HG03066 (cell line): ENCODE measurements at regions not wholly inside any gene's neighbourhood (a gene's known extent, or its start where the extent isn't known, plus 50 kb on each side); places are given as distances from the start of the nearest gene placed in this dataset.
"Not testable (repeated sequence)": the region's sequence is repeated elsewhere in the genome, so short reads cannot be mapped to it uniquely, and the experiment has no call there.

Experiments used
- ATAC-seq: cut with Tn5 transposase; IDR thresholded peaks from one replicate; pipeline ENCODE4 v1.9.1; 2021; ENCODE audit warnings: low read depth; ENCODE audit not compliant: unreplicated experiment

DNA sequence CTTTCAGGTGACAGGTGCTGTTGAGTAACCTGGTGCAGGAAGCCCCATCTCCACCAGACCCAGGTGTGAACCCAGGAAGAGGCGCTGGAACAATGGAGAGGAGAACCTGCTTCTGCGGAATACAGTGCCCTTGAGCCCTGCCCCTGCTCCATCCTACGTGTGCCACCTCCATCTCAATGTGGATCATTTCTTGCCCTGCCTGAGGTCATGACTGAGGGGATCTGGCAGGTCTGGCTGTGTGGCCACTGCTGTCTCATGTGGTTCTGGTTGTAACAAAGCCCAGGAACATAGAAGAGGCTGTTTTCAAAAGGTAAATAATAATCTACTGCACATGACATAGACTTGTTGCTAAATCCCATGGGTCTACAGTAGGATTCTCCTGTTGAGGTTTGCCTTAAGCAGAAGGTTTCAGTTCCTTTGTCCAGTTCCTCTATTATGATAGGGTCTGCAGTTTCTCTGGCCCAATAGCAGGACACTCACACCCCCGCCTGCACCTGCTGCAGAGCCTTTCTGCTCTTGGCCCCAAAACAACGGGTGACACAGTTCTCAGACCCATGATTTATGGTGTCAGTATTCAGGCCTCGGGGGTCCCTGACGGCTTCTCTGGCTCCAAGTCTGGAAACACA is 113.5 kb upstream of the IGLL5 start:
- no peak for ATAC-seq

DNA sequence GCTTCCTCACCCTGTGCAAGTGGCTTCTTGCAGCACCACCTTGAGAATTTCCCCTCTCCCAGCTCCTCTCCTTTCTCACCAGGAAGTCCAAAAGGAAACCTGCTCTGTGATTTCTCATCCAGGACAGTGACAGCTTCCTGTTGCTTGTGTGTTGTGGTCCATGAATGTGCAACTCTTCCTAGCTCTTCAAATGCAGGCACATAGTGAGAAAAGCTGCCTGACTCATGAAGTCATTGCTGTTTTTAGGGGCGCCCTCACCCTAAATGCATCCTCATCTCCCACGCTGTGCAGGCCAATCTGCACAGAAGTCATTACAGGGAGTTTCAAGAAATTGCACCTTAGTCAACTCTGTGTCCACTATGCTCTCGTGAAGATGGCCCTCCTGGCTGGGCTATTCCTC is 112.9 kb upstream of the IGLL5 start:
- ATAC-seq, result not testable (repeated sequence)

DNA sequence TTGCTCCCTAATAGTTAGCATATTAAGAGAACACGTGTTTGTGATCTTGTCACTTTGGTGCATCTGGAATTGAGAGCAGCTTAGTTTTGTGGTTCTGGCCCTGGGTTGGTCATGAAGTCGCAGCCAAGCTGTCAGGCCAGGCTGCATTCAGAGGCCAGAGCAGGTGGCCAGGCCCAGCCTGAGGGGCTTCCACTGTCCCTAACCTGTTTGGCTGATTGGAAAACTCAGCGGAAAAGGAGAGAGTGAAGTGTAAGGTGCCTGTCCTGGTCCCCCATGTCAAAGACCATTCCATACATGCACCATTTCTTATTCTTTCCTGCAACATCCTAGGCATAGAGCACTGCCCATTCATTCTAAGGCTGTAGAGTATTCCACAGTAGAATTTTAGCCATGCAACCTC is 111.5 kb upstream of the IGLL5 start:
- no peak for ATAC-seq

DNA sequence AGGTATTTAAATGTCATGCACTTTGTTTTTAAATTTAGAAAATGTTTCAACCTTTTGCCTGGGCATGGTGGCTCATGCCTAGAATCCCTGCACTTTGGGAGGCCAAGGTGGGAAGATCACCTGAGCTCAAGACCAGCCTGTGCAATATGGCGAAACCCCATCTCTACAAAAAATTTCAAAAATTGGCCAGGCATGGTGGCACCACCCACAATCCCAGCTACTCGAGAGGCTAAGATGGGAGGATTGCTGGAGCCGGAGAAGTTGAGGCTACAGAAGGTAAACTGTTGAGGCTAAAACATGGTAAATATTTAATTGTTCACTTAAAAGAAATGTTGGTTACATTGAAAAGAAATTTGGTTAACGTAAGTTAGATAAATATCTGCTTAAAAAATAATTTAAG is 108.4 kb upstream of the IGLL5 start:
- no peak for ATAC-seq

DNA sequence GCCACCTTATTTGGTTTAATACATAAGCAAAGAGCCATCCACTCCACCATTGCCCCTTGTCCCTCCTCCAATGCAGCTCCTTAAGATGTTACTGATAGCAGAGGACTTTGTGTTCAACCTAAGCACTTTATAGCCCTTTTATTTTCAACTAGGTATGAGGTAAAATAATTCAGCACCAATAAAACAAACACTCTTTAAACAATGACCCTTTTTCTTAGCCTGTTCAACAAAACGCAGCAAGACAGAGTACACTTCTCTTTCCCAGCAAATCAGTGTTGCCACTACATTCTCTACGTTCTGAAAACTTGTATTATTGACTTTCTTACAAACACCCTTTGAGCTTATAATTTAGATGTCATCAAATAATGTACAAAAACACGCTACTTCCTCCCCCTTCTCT is 104.0 kb upstream of the IGLL5 start:
- ATAC-seq, result no peak

DNA sequence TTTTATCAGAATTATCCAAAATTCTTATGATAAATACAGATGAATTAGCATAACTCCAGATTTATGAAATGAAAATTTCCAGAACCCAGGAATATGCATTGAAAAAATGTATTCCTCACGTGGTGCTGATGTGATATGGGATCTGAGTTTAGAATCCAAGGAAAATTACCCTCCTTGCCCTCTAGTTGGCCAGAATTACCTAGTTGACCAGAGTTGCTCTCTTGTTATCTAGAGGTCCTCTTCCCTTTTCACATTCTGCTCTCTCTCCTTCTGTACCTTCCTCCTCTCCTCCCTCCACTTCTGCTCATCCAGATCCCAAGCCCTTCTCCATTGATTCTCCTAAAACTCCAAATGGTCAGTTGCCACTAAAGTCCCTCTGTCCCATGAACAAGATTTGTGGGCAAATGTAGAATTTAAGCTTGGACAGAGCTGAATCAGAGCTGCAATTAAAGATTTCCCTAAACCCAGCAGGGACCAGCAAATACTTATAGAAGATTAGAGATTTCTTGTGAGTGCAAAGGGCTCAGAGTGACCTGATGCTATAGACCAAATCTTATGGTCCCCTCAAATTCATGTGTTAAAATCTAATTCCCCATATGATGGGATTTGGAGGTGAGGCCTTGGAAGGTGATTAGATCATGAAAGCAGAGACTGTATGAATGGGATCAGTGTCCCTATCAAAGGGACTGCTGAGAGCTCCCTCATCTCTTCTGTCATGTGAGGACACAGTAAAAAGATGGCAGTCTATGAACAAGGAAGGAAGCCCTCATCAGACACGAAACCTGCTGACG is 103.2 kb upstream of the IGLL5 start:
- ATAC-seq, result no peak

DNA sequence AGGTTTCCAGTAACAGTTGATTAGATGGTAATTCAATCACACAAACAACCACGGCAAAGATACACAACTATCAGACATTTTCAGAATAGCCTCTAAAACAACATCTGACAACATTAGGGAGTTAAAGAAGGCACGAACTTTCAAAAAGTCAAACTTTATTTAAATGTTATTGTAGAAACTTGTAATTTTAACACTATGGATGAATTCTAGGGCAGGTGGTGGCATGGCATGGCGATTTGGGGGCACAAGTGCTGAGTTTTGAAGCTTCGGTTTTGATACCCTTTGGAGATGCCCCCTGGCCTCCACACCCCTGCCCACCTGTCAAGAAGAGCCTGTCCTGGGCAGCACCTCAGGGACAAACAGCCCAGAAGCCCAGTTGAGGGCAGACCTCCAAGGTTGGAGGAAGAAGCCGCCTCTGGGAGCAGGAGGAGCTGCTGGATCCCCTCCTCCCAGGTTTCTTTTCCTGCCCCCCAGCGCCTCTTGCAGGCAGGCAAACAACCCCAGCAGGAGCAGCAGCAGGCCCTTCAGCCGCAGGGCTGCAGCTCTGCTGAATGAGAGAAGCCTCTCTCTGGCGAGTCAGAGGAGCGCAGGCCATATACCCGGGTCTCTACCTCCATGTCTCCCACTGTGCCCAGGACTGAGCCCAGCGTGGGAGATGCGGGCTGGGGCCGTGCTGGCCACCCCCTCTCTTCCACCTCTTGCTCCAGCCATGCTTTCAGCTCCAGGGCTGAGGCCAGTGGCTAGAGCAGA is 102.1 kb upstream of the IGLL5 start:
- ATAC-seq, result no peak

DNA sequence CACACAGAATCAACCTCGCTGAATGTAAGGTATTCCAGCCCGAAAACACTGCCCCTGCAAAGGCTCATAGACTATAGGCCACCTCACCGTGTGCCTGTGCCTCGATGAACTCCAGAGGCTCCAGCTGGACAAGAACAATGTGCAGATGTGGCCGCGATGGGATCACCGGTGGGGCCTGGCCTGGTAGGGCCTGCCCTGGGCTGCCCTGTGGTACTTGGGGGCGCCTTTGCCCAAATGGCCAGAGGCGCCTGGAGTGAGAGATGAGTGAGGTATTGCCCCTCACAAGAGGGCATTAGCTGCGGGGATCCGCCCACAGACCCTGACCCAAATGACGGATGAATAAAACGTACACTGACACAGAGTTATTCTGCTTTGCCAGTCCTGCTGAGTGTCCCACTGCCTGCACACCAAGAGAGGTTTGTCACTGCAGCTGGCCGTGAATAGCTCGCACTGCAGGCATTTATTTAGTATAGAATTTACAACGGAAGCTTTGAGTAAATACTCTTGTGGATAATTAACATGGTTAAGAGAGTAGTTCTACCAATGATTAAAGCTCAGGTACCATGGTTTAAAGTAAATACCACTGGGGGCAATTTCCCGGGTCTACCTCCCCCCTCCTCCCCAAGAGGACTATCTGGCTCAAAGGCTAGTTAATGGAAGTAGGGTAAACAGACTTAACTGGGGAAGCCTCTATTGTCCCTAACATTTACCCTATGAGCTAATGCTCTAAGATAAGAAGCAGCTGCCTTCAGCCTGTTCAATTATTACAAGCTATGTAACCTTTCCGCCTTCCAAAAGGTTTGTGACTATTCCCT is 101.1 kb upstream of the IGLL5 start:
- ATAC-seq, result no peak

DNA sequence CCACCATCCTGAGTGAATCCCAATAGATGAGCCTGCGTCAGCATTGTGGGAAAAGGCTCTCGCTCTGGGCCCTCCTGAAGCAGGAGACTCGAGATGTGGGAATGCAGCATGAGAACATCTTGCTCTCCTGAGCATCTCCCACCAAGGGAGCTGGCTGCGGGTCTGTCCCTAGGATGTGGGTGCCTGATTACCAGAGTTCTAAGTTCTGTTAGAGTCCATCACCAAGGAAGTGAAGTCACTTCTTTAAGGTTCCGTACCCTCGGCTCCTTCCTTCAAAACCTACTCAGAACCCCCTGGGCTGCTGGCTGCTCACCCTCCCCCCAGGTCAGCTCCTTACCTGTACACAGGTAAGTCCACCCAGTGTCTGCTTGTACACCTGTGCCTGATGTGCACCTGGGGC is 100.5 kb upstream of the IGLL5 start:
- ATAC-seq, result no peak

DNA sequence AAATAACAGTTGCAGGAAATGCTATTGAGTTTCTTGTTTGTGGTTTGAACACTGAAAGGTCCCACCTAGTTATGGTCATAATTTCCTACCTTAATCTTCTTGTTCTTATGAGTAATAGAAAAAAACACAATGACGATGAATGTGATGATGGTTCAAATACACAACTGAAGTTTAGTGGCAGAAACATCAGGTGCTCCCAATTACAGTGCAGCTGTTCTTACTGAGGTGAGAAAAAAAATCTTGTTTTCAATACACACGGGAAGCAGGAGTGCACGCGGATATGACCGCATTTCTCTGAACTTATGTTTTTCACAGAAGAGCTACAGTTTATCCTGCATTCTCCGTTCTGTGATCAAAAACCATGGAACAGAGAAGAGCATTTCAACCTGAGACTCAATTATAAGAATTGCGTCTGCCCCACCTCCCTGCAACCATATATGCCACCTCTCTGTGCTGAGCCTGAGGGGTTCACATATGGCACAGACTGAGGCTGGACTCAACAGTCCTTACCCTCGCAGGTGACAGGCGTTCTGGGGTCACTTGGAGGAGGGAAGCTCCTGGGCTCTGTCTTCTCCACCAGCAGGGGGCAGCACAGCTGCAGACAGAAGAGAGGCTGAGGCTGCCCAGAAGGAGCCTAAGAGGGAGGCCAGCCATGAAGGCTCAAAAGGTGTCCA is 99.7 kb upstream of the IGLL5 start:
- ATAC-seq, result no peak

DNA sequence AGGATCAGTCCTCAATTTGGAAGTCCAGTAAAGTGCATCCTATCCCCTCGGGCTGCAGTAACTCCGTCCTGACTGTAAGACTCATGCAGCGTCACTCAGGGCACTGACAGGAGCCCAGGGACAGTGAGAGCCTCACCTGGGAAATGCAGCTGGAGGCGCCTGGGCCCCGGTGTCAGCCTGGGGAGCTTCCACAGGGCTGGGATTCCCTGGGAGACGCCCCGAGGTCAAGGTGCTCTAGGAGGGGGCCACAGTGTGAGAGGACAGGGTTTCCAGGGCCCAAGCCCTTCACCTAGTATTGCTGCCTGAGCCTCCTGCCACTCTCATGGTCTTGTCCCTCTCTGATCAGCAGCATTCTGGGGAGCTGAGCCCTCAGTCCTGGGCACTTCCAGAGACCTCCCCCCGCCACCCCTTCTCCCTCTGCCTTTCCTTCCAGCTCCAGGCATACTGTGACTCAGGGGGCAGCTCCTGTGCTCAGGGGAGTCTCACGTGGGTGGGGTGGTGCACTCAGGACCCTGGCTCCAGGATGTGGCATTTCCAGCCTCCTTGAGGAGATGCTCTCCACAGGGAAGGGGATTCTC is 99.1 kb upstream of the IGLL5 start:
- ATAC-seq, result no peak

DNA sequence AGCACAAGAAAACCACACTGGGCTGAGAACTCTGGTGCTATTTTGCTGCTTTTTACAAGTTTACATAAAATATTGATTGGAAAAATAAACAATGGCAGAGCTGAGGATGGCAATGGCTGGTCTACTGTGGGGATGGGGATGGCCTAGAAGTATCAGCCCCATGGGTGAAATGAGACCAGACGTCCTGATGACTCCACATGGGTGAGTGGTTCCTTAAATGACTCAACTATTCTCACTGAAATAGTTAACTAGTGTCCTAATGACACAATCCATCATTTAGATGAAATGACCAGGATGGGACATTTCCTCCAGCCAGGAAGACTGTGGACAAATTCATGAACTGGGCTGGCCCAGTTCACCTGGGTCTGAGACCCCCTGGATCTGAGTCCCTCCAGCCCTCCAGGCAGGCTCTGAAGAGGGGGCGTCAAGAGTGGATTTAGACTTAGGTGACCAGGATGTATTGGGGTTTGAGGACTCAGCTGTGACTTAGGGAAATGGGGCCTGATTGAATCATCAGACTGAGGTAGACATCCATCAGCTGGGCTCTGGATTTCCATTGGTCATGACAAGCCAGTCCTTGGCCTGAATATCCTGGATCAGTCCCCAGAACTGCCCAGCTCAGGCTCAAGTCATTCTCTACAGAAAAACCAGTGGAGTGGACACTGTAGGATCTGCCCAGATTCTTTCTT is 98.2 kb upstream of the IGLL5 start:
- ATAC-seq, result no peak

DNA sequence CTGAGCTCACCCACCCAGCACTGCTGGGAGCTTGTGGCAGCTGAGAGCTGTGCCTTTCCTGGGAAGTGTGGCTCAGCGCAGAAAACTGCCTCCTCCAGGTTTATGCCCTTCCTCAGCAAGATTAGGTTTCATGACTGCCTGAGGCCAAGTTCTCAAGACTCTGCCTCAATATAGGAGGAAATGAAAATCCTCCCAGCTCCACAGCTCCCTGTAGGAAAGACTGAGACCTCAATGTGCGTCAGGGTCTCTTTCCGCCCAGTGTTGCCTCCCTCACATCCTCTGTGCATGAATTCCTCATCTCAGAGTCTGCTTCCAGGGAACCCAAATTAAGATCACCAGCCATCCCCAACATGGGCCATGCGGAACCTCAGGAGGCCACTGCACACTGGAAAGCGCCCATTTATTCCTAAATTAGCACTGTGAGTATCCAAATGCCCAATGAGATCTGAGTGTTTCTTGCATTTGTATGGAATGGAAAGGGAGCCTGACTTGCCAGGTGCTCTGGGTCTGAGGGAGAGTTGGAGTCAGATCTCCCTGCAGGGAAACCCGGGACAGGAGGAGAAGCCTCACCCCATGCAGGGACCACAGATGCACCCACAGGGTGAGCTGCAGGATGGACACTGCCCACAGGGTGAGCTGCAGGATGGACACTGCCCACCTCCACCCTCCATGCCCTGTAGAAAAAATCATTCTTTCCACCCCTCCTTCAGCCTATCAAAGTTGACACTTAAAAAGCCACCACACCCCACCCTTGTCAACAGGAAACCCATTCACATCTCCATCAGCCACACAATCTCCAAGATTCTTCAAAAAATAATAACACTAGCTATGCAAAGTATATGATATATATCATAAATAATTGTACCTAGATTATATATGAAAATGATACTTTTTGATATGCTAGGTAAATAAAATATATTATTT is 97.4 kb upstream of the IGLL5 start:
- ATAC-seq, result no peak

DNA sequence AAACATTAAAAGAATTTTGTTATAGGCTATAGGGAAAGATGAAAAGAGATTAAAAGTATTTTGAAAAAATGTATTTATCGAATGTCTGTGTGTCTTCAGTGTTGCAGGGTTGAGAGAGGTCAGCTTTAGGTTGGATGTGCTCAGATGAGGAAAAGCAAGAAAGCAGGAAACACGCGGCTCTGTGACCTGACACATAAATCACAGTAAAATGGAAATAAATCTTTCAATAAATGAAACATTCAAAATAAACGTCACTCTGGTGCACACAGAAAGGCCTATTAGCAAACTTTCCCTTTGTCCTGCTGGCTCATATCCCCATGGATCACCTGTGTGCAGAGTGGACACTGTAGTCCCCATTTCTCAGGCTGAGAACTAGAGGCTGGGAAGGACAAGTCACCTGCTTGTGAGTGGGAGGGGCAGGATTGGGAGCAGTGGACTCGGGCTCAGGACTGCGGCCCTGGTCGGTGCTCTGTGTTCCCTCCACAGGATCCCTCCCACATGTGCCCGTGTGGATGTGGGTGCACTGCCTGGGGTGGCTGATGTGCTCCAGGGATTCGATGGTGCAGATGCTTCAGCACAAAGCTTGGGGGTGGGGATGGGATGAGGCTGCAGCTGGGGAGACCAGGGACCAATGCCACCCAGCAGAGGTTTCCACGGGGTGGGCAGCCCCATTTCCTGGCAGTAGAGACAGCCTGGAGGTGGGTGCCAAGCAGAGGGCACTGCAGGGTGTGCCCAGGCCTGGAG is 96.0 kb upstream of the IGLL5 start:
- no peak for ATAC-seq

DNA sequence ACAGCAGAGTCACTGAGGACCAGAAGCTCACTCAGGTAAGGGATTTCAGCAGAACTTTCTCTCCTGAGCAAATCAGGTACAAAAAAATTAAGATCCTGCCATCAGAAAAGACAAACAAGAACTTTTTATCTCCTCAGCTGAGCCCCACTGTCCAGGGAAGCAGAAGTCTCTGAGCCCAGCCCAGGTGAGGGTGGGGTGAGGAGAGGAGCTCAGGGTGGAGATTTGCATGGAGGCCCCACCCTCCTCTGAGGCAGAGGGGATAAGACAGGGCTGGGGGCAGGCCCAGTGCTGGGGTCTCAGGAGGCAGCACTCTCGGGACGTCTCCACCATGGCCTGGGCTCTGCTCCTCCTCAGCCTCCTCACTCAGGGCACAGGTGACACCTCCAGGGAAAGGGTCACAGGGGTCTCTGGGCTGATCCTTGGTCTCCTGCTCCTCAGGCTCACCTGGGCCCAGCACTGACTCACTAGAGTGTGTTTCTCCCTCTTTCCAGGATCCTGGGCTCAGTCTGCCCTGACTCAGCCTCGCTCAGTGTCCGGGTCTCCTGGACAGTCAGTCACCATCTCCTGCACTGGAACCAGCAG is 95.3 kb upstream of the IGLL5 start:
- not testable (repeated sequence) for ATAC-seq

DNA sequence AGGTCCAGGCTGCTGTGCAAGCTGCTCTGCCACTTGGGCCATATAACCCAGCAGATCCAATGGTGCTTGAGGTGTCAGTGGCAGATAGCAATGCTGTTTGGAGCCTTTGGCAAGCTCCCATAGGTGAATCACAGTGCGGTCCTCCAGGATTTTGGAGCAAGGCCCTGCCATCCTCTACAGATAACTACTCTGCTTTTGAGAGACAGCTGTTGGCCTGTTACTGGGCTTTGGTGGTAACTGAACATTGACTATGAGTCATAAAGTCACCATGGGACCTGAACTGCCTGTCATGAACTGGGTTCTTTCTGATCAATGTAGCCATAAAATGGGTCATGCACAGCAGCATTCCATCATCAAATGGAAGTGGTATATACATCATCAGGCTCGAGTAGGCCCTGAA is 92.0 kb upstream of the IGLL5 start:
- not testable (repeated sequence) for ATAC-seq

DNA sequence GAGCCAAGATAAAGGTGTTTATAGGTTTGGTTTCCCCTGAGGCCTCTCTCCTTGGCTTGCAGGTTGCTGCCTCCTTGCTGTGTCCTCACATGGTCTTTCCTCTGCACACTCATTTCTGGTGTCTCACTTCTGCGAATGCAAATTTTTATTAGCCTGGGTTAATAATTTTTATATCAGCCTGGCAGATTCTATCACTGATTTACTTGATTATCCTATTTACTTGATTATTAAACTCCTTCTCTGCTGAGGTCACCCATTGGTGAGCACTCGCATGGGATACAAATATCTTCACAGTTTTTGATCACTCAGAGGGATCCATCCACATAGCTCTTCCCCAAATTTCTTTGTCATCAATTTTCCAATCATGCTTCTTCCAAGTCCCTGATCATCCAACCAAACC is 90.9 kb upstream of the IGLL5 start:
- no peak for ATAC-seq
